Thoracic aorta (tissue), 2 donors: ENCODE measurements at regions not wholly inside any gene's neighbourhood (a gene's known extent, or its start where the extent isn't known, plus 50 kb on each side); places are given as distances from the start of the nearest gene placed in this dataset.

Source experiments
- ATAC-seq: fragments of 150-250 bp; one replicate; pipeline ENCODE4 v1.8.0; 2017; ENCODE audit warnings: low read depth; ENCODE audit not compliant: insufficient number of reproducible peaks, low FRiP score
- DNase-seq: peaks from one replicate; pipeline ENCODE4 v3.0.0-alpha.2; 2020; ENCODE audit warnings: low spot score
- H3K27ac ChIP-seq, 2 donors: fragments of 200-600 bp; sonication (generic); 1 replicate in 1 of 2; 2 replicates in 1 of 2; pipeline ENCODE4 v1.5.1; 2016; ENCODE audit warnings: mild to moderate bottlenecking in 2 of 2, moderate library complexity in 2 of 2
- H3K27me3 ChIP-seq: fragments of 200-600 bp; sonication (generic); replicated peaks from 2 replicates; pipeline ENCODE4 v1.6.0; 2016; ENCODE audit warnings: mild to moderate bottlenecking; ENCODE audit not compliant: insufficient read depth
- H3K36me3 ChIP-seq: fragments of 200-600 bp; sonication (generic); one replicate; pipeline ENCODE4 v1.5.1; 2016
- H3K4me1 ChIP-seq, 2 donors: fragments of 200-600 bp; sonication (generic); 1 replicate in 1 of 2; 2 replicates in 1 of 2; pipeline versions ENCODE4 v1.5.1 to v1.6.0; 2016; ENCODE audit warnings: low read depth in 2 of 2, mild to moderate bottlenecking in 1 of 2; ENCODE audit not compliant: control insufficient read depth in 1 of 2
- H3K4me3 ChIP-seq: fragments of 200-600 bp; sonication (generic); 2 replicates; pipeline ENCODE4 v1.5.1; 2016; ENCODE audit warnings: mild to moderate bottlenecking
- H3K9me3 ChIP-seq: fragments of 200-600 bp; sonication (generic); 2 replicates; pipeline ENCODE4 v1.5.1; 2016
- TF ChIP-seq, protein P1 (sequence below): fragments of 200-600 bp; sonication (generic); IDR thresholded peaks from one replicate; pipeline ENCODE4 v1.5.1; 2019; ENCODE audit warnings: antibody characterized with exemption

DNA sequence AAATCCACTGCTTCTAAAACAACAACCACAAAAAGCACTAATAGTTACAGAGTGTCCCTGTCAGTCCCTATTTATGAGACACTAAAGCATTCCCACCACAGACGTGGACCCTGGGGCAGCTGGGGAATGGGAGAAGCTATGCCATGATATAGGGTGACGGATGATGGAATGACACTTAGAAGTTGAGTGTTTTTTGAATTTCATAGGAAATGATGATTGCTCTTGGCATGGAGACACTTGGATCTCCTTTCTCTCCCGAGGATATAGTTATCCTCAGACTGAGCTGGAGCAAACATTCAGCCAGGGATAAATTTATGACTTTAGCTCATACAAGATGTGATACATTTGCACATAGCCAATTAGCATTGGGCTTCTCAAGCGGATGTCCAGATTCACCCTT is 151.2 kb downstream of the EDN3 start:
- TF ChIP-seq, protein P1, sequence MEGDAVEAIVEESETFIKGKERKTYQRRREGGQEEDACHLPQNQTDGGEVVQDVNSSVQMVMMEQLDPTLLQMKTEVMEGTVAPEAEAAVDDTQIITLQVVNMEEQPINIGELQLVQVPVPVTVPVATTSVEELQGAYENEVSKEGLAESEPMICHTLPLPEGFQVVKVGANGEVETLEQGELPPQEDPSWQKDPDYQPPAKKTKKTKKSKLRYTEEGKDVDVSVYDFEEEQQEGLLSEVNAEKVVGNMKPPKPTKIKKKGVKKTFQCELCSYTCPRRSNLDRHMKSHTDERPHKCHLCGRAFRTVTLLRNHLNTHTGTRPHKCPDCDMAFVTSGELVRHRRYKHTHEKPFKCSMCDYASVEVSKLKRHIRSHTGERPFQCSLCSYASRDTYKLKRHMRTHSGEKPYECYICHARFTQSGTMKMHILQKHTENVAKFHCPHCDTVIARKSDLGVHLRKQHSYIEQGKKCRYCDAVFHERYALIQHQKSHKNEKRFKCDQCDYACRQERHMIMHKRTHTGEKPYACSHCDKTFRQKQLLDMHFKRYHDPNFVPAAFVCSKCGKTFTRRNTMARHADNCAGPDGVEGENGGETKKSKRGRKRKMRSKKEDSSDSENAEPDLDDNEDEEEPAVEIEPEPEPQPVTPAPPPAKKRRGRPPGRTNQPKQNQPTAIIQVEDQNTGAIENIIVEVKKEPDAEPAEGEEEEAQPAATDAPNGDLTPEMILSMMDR: no peak
- Histone ChIP-seq H3K9me3 (no peaks in the 10 kb centered on the region), H3K36me3 (no peaks in the 10 kb centered on the region), H3K27me3 (no peaks in the 10 kb centered on the region), H3K4me3 (no peak overlapping the region), H3K4me1 (peaks cover 0 to 7% of the 10 kb centered on the region in 2 donors), H3K27ac (no peak overlapping the region)
- DNase-seq (no peak), ATAC-seq (no peak)

DNA sequence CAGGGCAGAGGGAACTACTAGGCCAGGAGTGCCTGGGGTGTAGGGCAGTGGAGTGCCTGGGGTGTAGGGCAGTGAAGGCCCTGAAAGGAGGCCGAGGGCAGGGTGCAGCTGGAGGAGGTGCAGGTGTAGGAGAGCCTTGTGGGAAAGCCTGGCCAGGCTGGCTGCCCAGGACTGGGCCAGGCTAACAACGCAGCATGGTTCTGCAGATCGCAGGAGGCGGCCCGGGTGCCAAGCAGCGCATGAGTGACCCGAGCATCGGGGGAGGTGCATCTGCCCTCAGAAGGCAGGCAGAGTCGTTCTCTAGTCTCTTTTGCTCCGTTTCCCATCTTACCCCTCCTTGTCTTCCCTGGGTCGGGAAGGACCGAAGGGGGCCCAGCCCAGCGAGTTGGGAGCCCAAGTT is 151.5 kb upstream of the PHACTR3 start:
- Histone ChIP-seq H3K27ac (no peak overlapping the region), H3K27me3 (no peaks in the 10 kb centered on the region), H3K36me3 (no peaks in the 10 kb centered on the region), H3K4me3 (no peak overlapping the region), H3K4me1 (peaks cover 0 to 7% of the 10 kb centered on the region in 2 donors), H3K9me3 (no peaks in the 10 kb centered on the region)
- DNase-seq (no peak), ATAC-seq (no peak)
- TF ChIP-seq, protein P1: no peak

DNA sequence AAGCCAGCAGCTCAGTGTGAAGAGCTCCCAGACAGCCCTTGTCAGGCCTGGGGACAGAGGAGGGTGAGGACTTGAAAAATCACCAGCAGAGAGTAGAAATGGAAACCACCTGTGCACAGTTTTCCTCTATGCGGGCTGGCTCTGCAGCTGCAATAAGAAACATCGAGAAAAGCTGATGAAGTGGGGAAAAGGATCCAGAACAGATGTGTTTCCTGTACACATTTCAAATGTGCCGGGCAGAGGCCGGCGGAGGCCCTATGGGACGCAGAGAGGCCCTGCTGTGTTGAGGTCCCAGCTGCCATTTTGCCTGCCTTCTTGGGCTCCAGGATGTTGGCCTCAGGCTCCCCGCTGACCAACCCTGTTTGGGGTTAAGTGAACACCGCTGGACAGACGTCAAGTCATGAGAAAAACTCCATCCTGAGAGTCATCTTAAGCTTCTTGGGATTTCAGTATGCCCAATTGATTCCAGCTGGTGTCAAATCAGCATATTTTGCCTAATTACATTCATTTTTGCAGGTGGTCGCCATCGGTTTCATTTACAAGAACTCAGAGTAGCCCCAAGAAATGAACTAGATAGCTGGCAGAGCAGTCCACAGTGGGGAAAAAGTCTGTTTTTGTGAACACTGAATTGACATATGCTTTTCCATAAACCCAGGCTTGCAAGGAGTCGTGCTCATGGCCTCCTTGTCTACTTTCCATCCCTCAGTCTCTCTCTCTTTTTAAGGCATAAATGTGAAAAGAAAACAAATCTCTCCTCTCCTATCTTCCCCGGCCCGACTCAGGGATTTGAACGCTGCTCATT is 150.4 kb upstream of the PHACTR3 start:
- Histone ChIP-seq H3K36me3 (no peaks in the 10 kb centered on the region), H3K27ac (no peak overlapping the region), H3K9me3 (peaks cover under 1% of the 10 kb centered on the region), H3K4me3 (no peak overlapping the region), H3K4me1 (peaks cover 0 to 7% of the 10 kb centered on the region in 2 donors), H3K27me3 (no peaks in the 10 kb centered on the region)
- no peak for DNase-seq
- ATAC-seq: no peak
- TF ChIP-seq, protein P1: no peak

- no peak for DNase-seq
- Histone ChIP-seq H3K9me3 (peaks cover 6% of the 10 kb centered on the region), H3K4me3 (no peak overlapping the region), H3K27me3 (no peaks in the 10 kb centered on the region), H3K4me1 (peaks cover 0 to 7% of the 10 kb centered on the region in 2 donors), H3K36me3 (no peaks in the 10 kb centered on the region), H3K27ac (no peak overlapping the region)
- ATAC-seq: no peak
- TF ChIP-seq, protein P1: peak; percentile 52
Measured at GRCh38 chr20:59455402-59456341, 148.7 kb upstream of the PHACTR3 start.
